ENCODE measurements at regions not wholly inside any gene's neighbourhood (a gene's known extent, or its start where the extent isn't known, plus 50 kb on each side); places are given as distances from the start of the nearest gene placed in this dataset.

GRCh38 chr20:12098421-12098820, 180.7 kb downstream of the BTBD3 start:
- no peak overlapping the region for H2BK12ac ChIP-seq (ENCODE audit: low read depth, low read length)
- no peak overlapping the region for H3K4ac ChIP-seq (replicated peaks; ENCODE audit: insufficient read length, low read depth, low read length)
- no peak overlapping the region for H3K18ac ChIP-seq (ENCODE audit: extremely low read depth, low read length)
- ChIA-PET POLR2A (ENCODE audit: partially characterized antibody) (no interaction called here), CTCF (ENCODE audit: partially characterized antibody) (interaction anchor here (1.0 kb wide), 1 partner anchor 21 kb away, joined by 3 read pairs; no protein-coding TSS in a partner anchor)
- no peak overlapping the region for H2AK5ac ChIP-seq (ENCODE audit: low read depth, low read length)
- H3K23me2 ChIP-seq (ENCODE audit: low read depth, low read length), result no peaks in the 10 kb centered on the region
- H3K36me3 ChIP-seq (ENCODE audit: control insufficient read depth in 2 of 4, insufficient read depth in 4 of 4, low read length in 3 of 4), result no peaks in the 10 kb centered on the region
- H3K23ac ChIP-seq (ENCODE audit: insufficient read length), result no peak overlapping the region
- H4K20me1 ChIP-seq (replicated peaks in 1 of 2; ENCODE audit: control insufficient read depth in 1 of 2, insufficient read depth in 2 of 2, low read length in 2 of 2), result no peaks in the 10 kb centered on the region
- H3K4me1 ChIP-seq (replicated peaks in 1 of 4; ENCODE audit: control insufficient read depth in 3 of 4, insufficient read depth in 4 of 4, low read length in 3 of 4), result no peaks in the 10 kb centered on the region
- H3K9me3 ChIP-seq (ENCODE audit: insufficient read depth in 2 of 2, low read depth in 1 of 2, low read length in 1 of 2), result no peaks in the 10 kb centered on the region
- H4K91ac ChIP-seq (replicated peaks; ENCODE audit: insufficient read length, low read length), result no peak overlapping the region
- H3K56ac ChIP-seq (replicated peaks; ENCODE audit: insufficient read length, low read depth, low read length), result no peak overlapping the region
- no peaks in the 10 kb centered on the region for H3K79me1 ChIP-seq (ENCODE audit: low read depth, low read length)
- no peaks in the 10 kb centered on the region for H3K79me2 ChIP-seq (ENCODE audit: control insufficient read depth in 1 of 2, insufficient read depth in 2 of 2, low read length in 2 of 2)
- H3K27ac ChIP-seq (ENCODE audit: low read depth, low read length), result no peak overlapping the region
- H2BK120ac ChIP-seq (replicated peaks; ENCODE audit: low read depth, low read length), result no peak overlapping the region
- H4K5ac ChIP-seq (ENCODE audit: insufficient read length, low read depth, low read length), result no peak overlapping the region
- H2BK20ac ChIP-seq (ENCODE audit: low read length), result no peak overlapping the region
- FAIRE-seq, result no peak
- no peak overlapping the region for H2BK5ac ChIP-seq (ENCODE audit: low read depth, low read length)
- no peak overlapping the region for H3K14ac ChIP-seq (ENCODE audit: insufficient read length)
- DNase-seq (ENCODE audit: low read depth in 1 of 2, low spot score in 2 of 2), result no peak
- H2AFZ ChIP-seq (ENCODE audit: low read length), result no peak overlapping the region
- H3K27me3 ChIP-seq (replicated peaks in 1 of 4; ENCODE audit: control insufficient read depth in 3 of 4, extremely low read depth in 1 of 4, insufficient read depth in 3 of 4, low read length in 3 of 4), result no peaks in the 10 kb centered on the region
- no peak overlapping the region for H4K8ac ChIP-seq (ENCODE audit: extremely low read depth, insufficient read depth, low read length)
- H3K4me2 ChIP-seq (ENCODE audit: insufficient read depth in 1 of 2, low read depth in 2 of 2, low read length in 2 of 2), result no peak overlapping the region
- H2BK15ac ChIP-seq (ENCODE audit: low read length), result no peak overlapping the region
- no peak overlapping the region for H3K9ac ChIP-seq (replicated peaks in 1 of 4; ENCODE audit: extremely low read depth in 1 of 4, low read depth in 3 of 4, low read length in 3 of 4)
- WGBS, 2 experiments (ENCODE audit: extremely low coverage in 1 of 2, insufficient coverage in 1 of 2, insufficient read length in 1 of 2, insufficient replicate concordance in 2 of 2, low coverage in 1 of 2, low lambda C conversion rate in 2 of 2, missing lambda C conversion rate in 1 of 2), result 84% methylated on average over 2 of the region's 2 CpGs; no CpG with 5 or more reads in 1 of the 2 experiments
- no peak overlapping the region for H3K4me3 ChIP-seq (ENCODE audit: extremely low read depth in 1 of 4, insufficient read depth in 2 of 4, low read depth in 3 of 4, low read length in 4 of 4)
- TF ChIP-seq, protein P1, sequence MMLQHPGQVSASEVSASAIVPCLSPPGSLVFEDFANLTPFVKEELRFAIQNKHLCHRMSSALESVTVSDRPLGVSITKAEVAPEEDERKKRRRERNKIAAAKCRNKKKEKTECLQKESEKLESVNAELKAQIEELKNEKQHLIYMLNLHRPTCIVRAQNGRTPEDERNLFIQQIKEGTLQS (IDR thresholded peaks at IDR 0.05; ENCODE audit: insufficient read depth, low read depth, low read length), result no peak
- TF ChIP-seq YY1 (IDR thresholded peaks at IDR 0.05; ENCODE audit: low read depth, low read length) (no peak), TCF12 (IDR thresholded peaks at IDR 0.05; ENCODE audit: low read depth, low read length) (no peak), SP2 (IDR thresholded peaks at IDR 0.05; ENCODE audit: low read length) (no peak), SP4 (IDR thresholded peaks at IDR 0.05; ENCODE audit: low read length) (no peak), POLR2AphosphoS5 (IDR thresholded peaks at IDR 0.05; ENCODE audit: low read depth, low read length) (no peak), SIN3A (conservative IDR thresholded peaks at IDR 0.05 in 1 of 2, IDR thresholded peaks at IDR 0.05 in 1 of 2; ENCODE audit: low read depth in 1 of 2, low read length in 2 of 2) (no peak), CTBP2 (IDR thresholded peaks at IDR 0.05; ENCODE audit: borderline replicate concordance, insufficient read depth, insufficient read length, low read length) (no peak), ZNF274 (IDR thresholded peaks at IDR 0.05; ENCODE audit: borderline replicate concordance, extremely low read depth, low read length) (no peak), PHF8 (conservative IDR thresholded peaks at IDR 0.05; ENCODE audit: low read depth, low read length) (no peak), CTCF (IDR thresholded peaks at IDR 0.05; ENCODE audit: control extremely low read depth in 1 of 3, insufficient read depth in 1 of 3, low read depth in 1 of 3, low read length in 3 of 3) (no peak), JUN (IDR thresholded peaks at IDR 0.05; ENCODE audit: low read depth, low read length) (no peak), POLR2A (IDR thresholded peaks at IDR 0.05; ENCODE audit: control extremely low read depth in 1 of 2, low read depth in 2 of 2, low read length in 2 of 2) (no peak)

All from H1 (cell line).